Lower leg skin (tissue), 4 donors: ENCODE measurements at regions not wholly inside any gene's neighbourhood (a gene's known extent, or its start where the extent isn't known, plus 50 kb on each side); places are given as distances from the start of the nearest gene placed in this dataset.

ENCODE experiments used
- DNase-seq, 2 donors: peaks; one replicate each; pipeline ENCODE4 v3.0.0-alpha.2; 2019; ENCODE audit warnings: low spot score in 2 of 2
- H3K4me3 ChIP-seq: fragments of 200-600 bp; sonication (generic); 2 replicates; pipeline ENCODE4 v1.5.1; 2017; ENCODE audit warnings: mild to moderate bottlenecking, low read depth; ENCODE audit not compliant: poor library complexity, severe bottlenecking
- CTCF ChIP-seq, 3 donors: fragments of 450-650 bp; IDR thresholded peaks; one replicate each; pipeline ENCODE4 v1.5.1; 2016; ENCODE audit warnings: antibody characterized with exemption in 3 of 3, mild to moderate bottlenecking in 3 of 3, moderate library complexity in 2 of 3
- POLR2A ChIP-seq, 2 donors: fragments of 450-650 bp; IDR thresholded peaks; one replicate each; pipeline ENCODE4 v1.6.1; 2016 to 2017; ENCODE audit warnings: antibody characterized with exemption in 2 of 2, mild to moderate bottlenecking in 1 of 2, moderate library complexity in 1 of 2
- WGBS, 2 donors: methylation state at CpG; one replicate each; pipeline ENCODE4 v1.1.5; 2018; 5-methylcytosine and 5-hydroxymethylcytosine counted together
- intact Hi-C: fragments of 100-400 bp; cut with DNase I; formaldehyde crosslinking; loops from one replicate; pipeline ENCODE4 v1.15.0; 2023; ENCODE audit warnings: low total_unique reads

GRCh38 chr6:154916857-154917256 is 78.3 kb upstream of the TIAM2 start:
- 90 to 92% methylated on average over 5 of the region's 5 CpGs for WGBS, 2 donors
- peak in 1 of 2 donors; percentile 6 for DNase-seq
- H3K4me3 ChIP-seq = no peak overlapping the region
- intact Hi-C loops = no loop called here
- TF ChIP-seq CTCF (IDR thresholded peaks at IDR 0.05) (no peak), POLR2A (IDR thresholded peaks at IDR 0.05) (no peak)

DNA sequence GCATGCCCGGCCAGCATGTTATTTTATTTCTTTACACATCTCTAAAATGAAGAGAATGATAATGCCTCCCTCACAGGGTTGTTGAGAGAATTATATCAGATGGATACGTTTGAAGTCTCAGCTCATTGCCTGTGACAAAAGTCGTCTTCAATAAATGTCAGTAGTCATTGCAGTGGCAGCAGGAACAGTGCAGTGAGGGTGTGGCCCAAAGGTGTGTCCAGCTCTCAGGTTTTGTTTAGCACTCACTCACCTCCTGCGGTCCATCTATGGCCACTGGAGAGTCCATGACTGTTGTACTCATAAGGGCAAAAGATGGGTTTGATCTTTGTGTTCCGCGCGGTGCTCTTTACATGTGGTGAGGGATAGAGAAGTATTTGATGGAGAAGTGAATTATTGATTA is 77.2 kb upstream of the TIAM2 start:
- no peak overlapping the region for H3K4me3 ChIP-seq
- 96 to 97% methylated on average over 7 of the region's 7 CpGs for WGBS, 2 donors
- TF ChIP-seq CTCF (IDR thresholded peaks at IDR 0.05) (no peak), POLR2A (IDR thresholded peaks at IDR 0.05) (no peak)
- intact Hi-C loops = no loop called here
- peak in 1 of 2 donors; percentile 46 for DNase-seq

DNA sequence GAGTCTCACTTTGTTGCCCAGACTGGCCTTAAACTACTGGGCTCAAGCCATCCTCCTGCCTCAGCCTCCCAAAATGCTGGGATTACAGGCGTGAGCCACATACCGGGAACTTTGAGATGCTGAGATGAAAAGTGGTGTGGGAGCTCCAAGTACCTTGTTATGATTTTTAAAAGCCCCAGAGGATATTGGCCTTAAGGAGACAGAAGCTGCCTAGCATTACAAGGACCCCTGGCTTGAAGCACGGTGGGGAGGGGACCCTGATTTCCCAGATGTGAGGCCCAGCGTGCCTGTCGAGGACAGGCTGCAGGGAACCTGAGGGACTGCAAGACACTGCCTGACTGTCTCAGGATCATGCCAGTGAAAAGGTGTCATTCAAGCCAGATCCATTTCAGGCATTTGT is 75.3 kb upstream of the TIAM2 start:
- peak in 1 of 2 donors; percentile 68 for DNase-seq
- WGBS, 2 donors = 95 to 100% methylated on average over 3 to 5 of the region's 5 CpGs
- intact Hi-C loops = loop anchor here (10.0 kb wide), 1 partner anchor 315 kb away; no protein-coding TSS in a partner anchor
- no peak overlapping the region for H3K4me3 ChIP-seq
- TF ChIP-seq CTCF (IDR thresholded peaks at IDR 0.05) (no peak), POLR2A (IDR thresholded peaks at IDR 0.05) (no peak)

DNA sequence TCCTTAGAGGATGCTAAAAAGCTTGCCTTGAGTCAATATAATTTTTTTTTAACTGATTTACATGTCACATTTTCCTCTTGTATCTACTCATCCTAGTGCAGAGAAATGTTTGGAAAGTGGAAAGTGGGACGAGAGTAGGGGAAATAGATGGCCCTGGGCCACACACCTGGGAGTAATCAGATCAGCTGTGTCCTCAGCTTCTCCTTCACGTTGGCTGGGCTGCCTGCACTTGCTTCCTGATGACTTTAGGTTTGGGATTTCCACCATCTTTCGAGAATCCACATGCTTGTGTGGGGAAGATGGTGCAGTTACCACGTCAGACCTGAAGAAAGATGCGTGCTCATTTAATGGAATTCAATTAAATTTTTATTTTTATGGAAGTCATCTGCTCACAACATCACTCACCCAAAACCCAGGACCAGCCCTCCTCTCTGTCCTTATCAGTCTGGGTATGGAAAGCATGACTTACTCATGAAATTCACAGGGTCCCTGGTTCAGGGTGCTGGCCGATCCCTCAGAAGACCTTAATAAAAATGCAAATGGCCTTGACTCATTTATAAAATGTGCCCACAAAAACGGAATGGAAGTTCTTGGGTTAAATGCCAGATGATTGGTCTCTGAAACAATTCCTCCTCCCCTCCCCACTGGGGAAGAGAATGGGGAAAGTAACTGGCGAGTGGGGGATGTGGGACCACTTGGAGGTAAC is 74.5 kb upstream of the TIAM2 start:
- intact Hi-C loops = loop anchor here (10.0 kb wide), 1 partner anchor 314 kb away; no protein-coding TSS in a partner anchor
- WGBS, 2 donors = 69 to 78% methylated on average over 8 of the region's 8 CpGs
- DNase-seq = peak in 1 of 2 donors; percentile 37
- no peak overlapping the region for H3K4me3 ChIP-seq
- TF ChIP-seq CTCF (IDR thresholded peaks at IDR 0.05) (no peak), POLR2A (IDR thresholded peaks at IDR 0.05) (no peak)

DNA sequence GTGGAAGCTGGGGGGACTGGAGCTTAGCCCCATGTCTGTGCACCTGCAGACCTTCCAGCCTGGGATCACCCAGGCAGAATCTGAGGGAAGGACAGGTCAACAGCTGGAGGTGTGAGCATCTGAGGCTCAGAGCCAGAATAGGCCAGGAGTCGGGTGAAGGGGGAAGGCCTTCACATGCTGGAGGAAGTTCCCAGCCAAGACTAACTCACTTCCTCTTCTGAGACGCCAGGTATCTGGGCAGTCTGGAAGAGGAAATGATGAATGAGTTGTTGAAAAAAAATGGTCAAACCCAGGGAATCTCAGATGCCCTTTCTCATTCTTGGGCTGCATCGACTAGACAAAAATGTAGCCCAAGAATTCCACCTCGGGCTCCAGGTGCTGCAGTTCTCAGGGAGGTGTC is 73.6 kb upstream of the TIAM2 start:
- TF ChIP-seq POLR2A (IDR thresholded peaks at IDR 0.05) = no peak
- TF ChIP-seq CTCF (IDR thresholded peaks at IDR 0.05) = no peak
- H3K4me3 ChIP-seq = no peak overlapping the region
- intact Hi-C loops = loop anchor here (10.0 kb wide), 1 partner anchor 313 kb away; no protein-coding TSS in a partner anchor
- 81 to 84% methylated on average over 4 of the region's 4 CpGs for WGBS, 2 donors
- peak in 1 of 2 donors; percentile 46 for DNase-seq
